Uterus (tissue), 2 donors: ENCODE measurements at regions not wholly inside any gene's neighbourhood (a gene's known extent, or its start where the extent isn't known, plus 50 kb on each side); places are given as distances from the start of the nearest gene placed in this dataset.

Experiments
- CTCF ChIP-seq, 4 experiments: fragments of 200-600 bp in 2 of 4; fragments of 450-650 bp in 2 of 4; sonication (generic) in 2 of 4; IDR thresholded peaks; one replicate each; pipeline ENCODE4 v1.5.1; 2016 to 2019; ENCODE audit warnings: antibody characterized with exemption in 4 of 4, mild to moderate bottlenecking in 2 of 4, moderate library complexity in 1 of 4
- POLR2A ChIP-seq, 2 donors: fragments of 450-650 bp; IDR thresholded peaks; one replicate each; pipeline ENCODE4 v1.6.1; 2016; ENCODE audit warnings: antibody characterized with exemption in 2 of 2, mild to moderate bottlenecking in 1 of 2, moderate library complexity in 1 of 2

GRCh38 chr7:32639122-32639521, 143.8 kb downstream of the AVL9 start:
- no peak for TF ChIP-seq CTCF (IDR thresholded peaks at IDR 0.05)
- TF ChIP-seq POLR2A (IDR thresholded peaks at IDR 0.05) = no peak
